GM19035 (cell line): ENCODE measurements at regions not wholly inside any gene's neighbourhood (a gene's known extent, or its start where the extent isn't known, plus 50 kb on each side); places are given as distances from the start of the nearest gene placed in this dataset.

Experiments
- ATAC-seq: cut with Tn5 transposase; IDR thresholded peaks from one replicate; pipeline ENCODE4 v1.9.1; 2021; ENCODE audit not compliant: unreplicated experiment

GRCh38 chr2:453132-453531 lies 165.2 kb upstream of the ALKAL2 start:
- no peak for ATAC-seq

DNA sequence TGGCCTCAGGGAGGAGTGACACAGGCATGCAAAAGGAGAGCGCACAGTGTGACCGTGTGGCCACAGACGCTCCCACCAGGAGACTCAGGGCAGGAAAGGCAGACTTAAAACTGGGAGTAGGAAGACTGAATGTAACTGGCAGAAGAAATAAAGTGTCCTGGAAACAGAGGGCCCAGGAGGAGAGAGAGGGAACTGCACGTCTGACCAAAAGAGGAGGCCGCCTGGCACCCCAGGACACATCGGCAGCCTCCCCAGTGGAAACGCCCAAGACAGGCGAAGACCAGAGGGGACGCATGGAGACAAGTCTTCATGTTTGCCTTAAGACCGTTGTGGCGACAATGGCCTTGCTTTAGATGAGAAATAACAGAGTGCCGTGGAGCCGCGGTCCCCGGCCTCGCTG lies 163.6 kb upstream of the ALKAL2 start:
- no peak for ATAC-seq

- ATAC-seq, result no peak
Observed at GRCh38 chr2:449246-450067, 161.6 kb upstream of the ALKAL2 start.

- ATAC-seq, result no peak
Observed at GRCh38 chr2:447902-448665, 160.2 kb upstream of the ALKAL2 start.

GRCh38 chr2:446963-447530 lies 159.2 kb upstream of the ALKAL2 start:
- no peak for ATAC-seq

GRCh38 chr2:446303-446874 lies 158.5 kb upstream of the ALKAL2 start:
- no peak for ATAC-seq

- no peak for ATAC-seq
Observed at GRCh38 chr2:445896-446295, 158.0 kb upstream of the ALKAL2 start.

- no peak for ATAC-seq
Observed at GRCh38 chr2:444937-445884, 157.3 kb upstream of the ALKAL2 start.

- ATAC-seq, result no peak
Observed at GRCh38 chr2:443741-444140, 155.8 kb upstream of the ALKAL2 start.

DNA sequence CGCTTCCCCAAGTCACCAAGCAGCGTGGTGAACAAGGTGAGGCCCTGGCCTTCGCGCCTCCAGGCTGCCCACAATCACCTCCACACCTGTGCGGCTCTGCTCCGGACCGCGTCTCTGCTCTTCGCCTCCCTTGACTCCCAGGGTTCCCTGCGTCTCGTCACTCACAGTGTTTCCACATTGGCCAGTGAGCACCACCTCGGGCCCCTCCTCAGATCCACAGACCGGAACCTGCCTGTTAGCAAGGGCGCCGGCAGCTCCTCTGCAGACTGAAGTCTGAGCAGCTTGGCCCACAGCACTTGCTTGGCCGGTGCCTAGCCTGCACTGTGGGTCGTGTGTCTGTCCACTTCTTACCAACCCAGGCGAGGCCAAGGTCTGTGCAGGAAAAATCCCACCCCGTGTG lies 155.3 kb upstream of the ALKAL2 start:
- no peak for ATAC-seq

GRCh38 chr2:441258-442022 lies 153.5 kb upstream of the ALKAL2 start:
- ATAC-seq, result no peak

DNA sequence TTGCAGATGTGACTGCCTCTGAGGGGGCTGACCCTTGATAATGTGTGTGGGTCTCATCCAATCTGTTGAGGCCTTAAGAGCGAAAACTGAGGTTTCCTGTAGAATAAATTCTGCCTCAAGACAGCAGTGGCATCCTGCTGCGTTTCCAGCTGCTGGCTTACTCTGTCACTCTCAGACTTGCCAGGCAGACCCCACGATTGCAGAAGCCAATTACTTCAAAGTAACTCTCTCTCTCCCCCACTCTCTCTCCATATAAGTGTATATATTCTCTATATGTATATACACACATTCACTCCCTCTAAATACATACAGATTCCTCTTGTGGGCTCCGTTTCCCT lies 152.5 kb upstream of the ALKAL2 start:
- ATAC-seq, result no peak

GRCh38 chr2:439556-440402 lies 151.9 kb upstream of the ALKAL2 start:
- no peak for ATAC-seq

- no peak for ATAC-seq
Observed at GRCh38 chr2:439077-439476, 151.2 kb upstream of the ALKAL2 start.

DNA sequence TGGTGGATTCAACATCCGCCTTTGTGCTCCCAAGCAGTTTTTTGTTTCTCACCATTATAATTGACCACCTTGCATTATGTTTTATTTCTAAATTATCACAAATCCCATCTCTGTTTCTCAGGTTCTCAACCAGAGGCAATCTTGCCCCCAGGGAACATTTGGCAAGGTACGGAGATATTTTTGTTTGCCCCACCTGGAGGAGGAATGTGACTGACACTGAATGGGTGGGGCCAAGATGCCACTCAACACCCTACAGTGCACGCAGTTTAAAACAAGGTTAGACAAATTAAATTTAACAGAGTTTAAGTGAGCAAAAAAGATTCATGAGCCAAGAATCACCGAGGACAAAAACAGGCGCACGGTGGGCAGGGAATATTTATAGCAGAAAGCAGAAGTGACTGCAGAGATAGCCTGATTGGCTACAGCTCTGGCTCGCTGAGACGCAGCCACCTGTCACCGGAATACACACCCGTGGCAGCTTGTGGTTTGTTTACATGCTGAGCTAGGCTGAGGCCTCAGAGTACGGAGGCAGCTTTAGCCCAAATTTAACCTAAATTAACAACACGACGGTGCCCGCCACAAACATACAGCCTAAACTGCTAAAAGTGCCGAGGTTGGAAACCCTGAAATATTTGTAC lies 150.0 kb upstream of the ALKAL2 start:
- peak; percentile 96 for ATAC-seq

DNA sequence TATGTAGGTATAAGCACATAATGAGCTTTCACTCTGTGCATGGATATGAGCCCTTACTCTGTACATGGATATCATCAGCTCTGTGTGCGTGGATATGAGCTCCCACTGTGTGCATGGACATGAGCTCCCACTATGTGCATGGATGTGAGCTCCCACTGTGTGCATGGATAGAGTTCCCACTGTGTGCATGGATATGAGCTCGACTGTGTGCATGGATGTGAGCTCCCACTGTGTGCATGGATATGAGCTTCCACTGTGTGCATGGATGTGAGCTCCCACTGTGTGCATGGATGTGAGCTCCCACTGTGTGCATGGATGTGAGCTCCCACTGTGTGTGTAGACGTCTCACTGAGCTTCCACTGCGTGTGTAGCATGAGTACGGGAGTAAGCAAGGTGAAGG lies 149.3 kb upstream of the ALKAL2 start:
- ATAC-seq, result no peak

GRCh38 chr2:436205-436604 lies 148.3 kb upstream of the ALKAL2 start:
- ATAC-seq, result no peak

GRCh38 chr2:434625-435024 lies 146.7 kb upstream of the ALKAL2 start:
- no peak for ATAC-seq

GRCh38 chr2:433216-433615 lies 145.3 kb upstream of the ALKAL2 start:
- ATAC-seq, result no peak
